PFSK-1 (cell line): ENCODE measurements at regions not wholly inside any gene's neighbourhood (a gene's known extent, or its start where the extent isn't known, plus 50 kb on each side); places are given as distances from the start of the nearest gene placed in this dataset.

Experiments used
- FOXP2 ChIP-seq: optimal IDR thresholded peaks from 2 replicates; pipeline ENCODE3; 2011; ENCODE audit warnings: borderline replicate concordance, control low read depth, inconsistent platforms; ENCODE audit not compliant: insufficient read depth; ENCODE audit errors: extremely low read length, extremely low read depth
- POLR2AphosphoS5 ChIP-seq: IDR thresholded peaks from 2 replicates; pipeline ENCODE4 v1.6.1; 2012; ENCODE audit warnings: low read depth, mild to moderate bottlenecking, control low read depth, low read length, moderate library complexity
- SIN3A ChIP-seq: IDR thresholded peaks from 2 replicates; pipeline ENCODE4 v1.6.1; 2012; ENCODE audit warnings: mild to moderate bottlenecking, low read length, moderate library complexity, borderline replicate concordance; ENCODE audit not compliant: insufficient read depth
- TAF1 ChIP-seq: IDR thresholded peaks from 2 replicates; pipeline ENCODE4 v1.6.1; 2012; ENCODE audit warnings: low read length, control low read depth, borderline replicate concordance; ENCODE audit not compliant: insufficient read depth
- TF ChIP-seq, protein P1 (sequence below), 2 experiments: IDR thresholded peaks; 2 replicates each; pipeline versions ENCODE4 v1.6.1 to v1.8.0; 2011 to 2012; ENCODE audit warnings: low read depth in 2 of 2, low read length in 2 of 2, control low read depth in 1 of 2, inconsistent platforms in 1 of 2, mild to moderate bottlenecking in 1 of 2, moderate library complexity in 1 of 2; ENCODE audit not compliant: insufficient read depth in 1 of 2

DNA sequence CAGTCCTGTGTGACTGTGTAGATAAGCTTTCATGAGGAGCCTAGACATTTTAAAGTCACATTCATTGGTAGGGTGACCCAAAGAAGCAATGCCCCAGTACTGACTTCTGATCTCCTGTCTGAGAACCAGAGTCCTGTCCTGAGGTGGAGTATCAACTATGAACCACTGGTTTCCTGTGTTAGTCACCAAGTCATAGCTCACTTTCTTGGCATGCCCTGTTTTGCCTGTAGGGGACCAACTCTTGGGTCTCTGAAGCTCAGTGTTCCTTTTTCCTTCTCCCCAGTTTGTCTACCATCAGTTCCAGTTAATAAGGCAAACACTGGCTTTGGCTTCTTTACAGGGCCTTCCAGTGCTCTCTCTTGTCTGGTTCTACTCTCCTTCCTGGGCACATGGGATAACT is 97.4 kb downstream of the C12orf75 start:
- no peak for TF ChIP-seq FOXP2
- TF ChIP-seq, protein P1, sequence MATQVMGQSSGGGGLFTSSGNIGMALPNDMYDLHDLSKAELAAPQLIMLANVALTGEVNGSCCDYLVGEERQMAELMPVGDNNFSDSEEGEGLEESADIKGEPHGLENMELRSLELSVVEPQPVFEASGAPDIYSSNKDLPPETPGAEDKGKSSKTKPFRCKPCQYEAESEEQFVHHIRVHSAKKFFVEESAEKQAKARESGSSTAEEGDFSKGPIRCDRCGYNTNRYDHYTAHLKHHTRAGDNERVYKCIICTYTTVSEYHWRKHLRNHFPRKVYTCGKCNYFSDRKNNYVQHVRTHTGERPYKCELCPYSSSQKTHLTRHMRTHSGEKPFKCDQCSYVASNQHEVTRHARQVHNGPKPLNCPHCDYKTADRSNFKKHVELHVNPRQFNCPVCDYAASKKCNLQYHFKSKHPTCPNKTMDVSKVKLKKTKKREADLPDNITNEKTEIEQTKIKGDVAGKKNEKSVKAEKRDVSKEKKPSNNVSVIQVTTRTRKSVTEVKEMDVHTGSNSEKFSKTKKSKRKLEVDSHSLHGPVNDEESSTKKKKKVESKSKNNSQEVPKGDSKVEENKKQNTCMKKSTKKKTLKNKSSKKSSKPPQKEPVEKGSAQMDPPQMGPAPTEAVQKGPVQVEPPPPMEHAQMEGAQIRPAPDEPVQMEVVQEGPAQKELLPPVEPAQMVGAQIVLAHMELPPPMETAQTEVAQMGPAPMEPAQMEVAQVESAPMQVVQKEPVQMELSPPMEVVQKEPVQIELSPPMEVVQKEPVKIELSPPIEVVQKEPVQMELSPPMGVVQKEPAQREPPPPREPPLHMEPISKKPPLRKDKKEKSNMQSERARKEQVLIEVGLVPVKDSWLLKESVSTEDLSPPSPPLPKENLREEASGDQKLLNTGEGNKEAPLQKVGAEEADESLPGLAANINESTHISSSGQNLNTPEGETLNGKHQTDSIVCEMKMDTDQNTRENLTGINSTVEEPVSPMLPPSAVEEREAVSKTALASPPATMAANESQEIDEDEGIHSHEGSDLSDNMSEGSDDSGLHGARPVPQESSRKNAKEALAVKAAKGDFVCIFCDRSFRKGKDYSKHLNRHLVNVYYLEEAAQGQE (IDR thresholded peaks at IDR 0.05; ENCODE audit: insufficient read depth in 1 of 2, low read depth in 2 of 2, low read length in 2 of 2): no peak
- no peak for TF ChIP-seq TAF1
- TF ChIP-seq POLR2AphosphoS5: no peak
- TF ChIP-seq SIN3A: no peak

GRCh38 chr12:105428793-105429395 is 98.4 kb downstream of the C12orf75 start:
- TF ChIP-seq, protein P1 (IDR thresholded peaks at IDR 0.05; ENCODE audit: insufficient read depth in 1 of 2, low read depth in 2 of 2, low read length in 2 of 2): no peak

GRCh38 chr12:105429511-105429910 is 99.0 kb downstream of the C12orf75 start:
- TF ChIP-seq TAF1 (no peak), POLR2AphosphoS5 (no peak), FOXP2 (no peak), SIN3A (no peak)
- TF ChIP-seq, protein P1 (IDR thresholded peaks at IDR 0.05; ENCODE audit: insufficient read depth in 1 of 2, low read depth in 2 of 2, low read length in 2 of 2): no peak

- TF ChIP-seq TAF1 (no peak), FOXP2 (no peak), POLR2AphosphoS5 (no peak), SIN3A (no peak)
- TF ChIP-seq, protein P1 (IDR thresholded peaks at IDR 0.05; ENCODE audit: insufficient read depth in 1 of 2, low read depth in 2 of 2, low read length in 2 of 2): no peak
Measured at GRCh38 chr12:105431537-105432100, 101.1 kb downstream of the C12orf75 start.

DNA sequence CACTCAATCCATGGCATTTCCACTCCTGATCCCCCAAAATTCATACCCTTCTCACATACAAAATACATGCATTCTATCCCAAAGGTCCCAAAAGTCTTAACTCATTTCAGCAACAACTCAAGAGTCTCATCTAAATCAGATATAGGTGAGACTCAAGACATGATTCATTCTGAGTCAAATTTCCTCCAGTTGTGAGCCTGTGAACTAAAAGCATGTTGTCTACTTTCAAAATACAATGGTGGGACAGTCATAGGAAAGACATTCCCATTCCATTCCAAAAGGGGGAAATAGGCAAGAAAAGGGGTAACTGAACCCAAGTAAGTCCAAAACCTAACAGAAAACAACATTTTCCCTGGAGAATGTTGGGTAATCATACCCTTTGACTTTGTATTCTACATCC is 103.3 kb downstream of the C12orf75 start:
- TF ChIP-seq TAF1 (no peak), POLR2AphosphoS5 (no peak), SIN3A (no peak), FOXP2 (no peak)
- TF ChIP-seq, protein P1 (IDR thresholded peaks at IDR 0.05; ENCODE audit: insufficient read depth in 1 of 2, low read depth in 2 of 2, low read length in 2 of 2): no peak
